ENCODE measurements at regions not wholly inside any gene's neighbourhood (a gene's known extent, or its start where the extent isn't known, plus 50 kb on each side); places are given as distances from the start of the nearest gene placed in this dataset.

GRCh38 chr2:144570566-144570965, 50.6 kb upstream of the ZEB2 start:
- no peak for DNase-seq (ENCODE audit: low read depth)
